C4-2B (cell line): ENCODE measurements at regions not wholly inside any gene's neighbourhood (a gene's known extent, or its start where the extent isn't known, plus 50 kb on each side); places are given as distances from the start of the nearest gene placed in this dataset.

Experiments
- H3K27ac ChIP-seq: fragments of 450-650 bp; 2 replicates; pipeline ENCODE4 v1.5.1; 2017
- CTCF ChIP-seq: fragments of 450-650 bp; conservative IDR thresholded peaks from 2 replicates; pipeline ENCODE4 v1.5.1; 2017; ENCODE audit warnings: mild to moderate bottlenecking
- ZFX ChIP-seq: fragments of 450-650 bp; IDR thresholded peaks from 2 replicates; pipeline ENCODE4 v1.6.1; 2017

GRCh38 chr13:75073786-75074185, 408.2 kb downstream of the TBC1D4 start:
- H3K27ac ChIP-seq, result no peak overlapping the region
- TF ChIP-seq CTCF (no peak), ZFX (no peak)

DNA sequence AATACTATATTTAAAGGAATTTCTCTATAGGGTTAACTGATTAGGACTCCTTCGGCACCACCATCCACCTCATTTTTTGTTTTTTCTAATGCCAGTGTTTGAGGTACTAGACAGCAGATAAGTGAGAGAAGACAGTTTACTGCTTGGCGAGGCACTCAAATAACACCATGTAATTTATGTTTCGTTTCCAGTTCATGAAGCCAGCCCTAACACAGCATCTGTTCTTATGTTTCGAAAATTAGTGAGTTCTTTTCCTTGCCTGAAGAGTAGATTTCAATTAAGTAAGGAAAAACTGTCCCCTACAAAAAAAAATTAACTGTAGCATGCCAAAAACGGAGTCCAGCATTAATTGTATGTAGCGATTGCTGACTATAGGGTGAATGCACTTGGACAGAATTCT, 409.1 kb downstream of the TBC1D4 start:
- TF ChIP-seq ZFX (no peak), CTCF (no peak)
- H3K27ac ChIP-seq, result no peak overlapping the region

GRCh38 chr13:75072368-75072767, 409.6 kb downstream of the TBC1D4 start:
- no peak overlapping the region for H3K27ac ChIP-seq
- TF ChIP-seq ZFX (no peak), CTCF (no peak)

DNA sequence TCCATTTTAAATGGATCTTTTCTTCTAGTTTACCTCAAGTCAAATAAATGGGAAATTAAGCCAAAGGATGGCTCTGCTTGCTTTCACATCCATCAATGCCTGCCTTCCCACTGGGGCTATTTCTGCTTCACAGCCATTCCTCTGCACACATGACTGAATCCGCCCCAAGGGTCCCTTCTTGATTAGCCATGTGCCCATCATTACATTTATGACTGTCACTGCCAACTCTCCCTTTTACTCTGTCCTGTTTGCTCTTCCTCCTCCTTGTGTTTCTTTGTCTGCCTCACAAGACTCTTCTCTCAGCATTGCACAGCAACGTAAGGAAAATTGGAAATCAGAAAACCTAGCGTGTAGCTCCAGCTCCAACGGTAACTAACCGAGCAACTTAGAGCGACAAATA, 410.2 kb downstream of the TBC1D4 start:
- H3K27ac ChIP-seq, result no peak overlapping the region
- no peak for TF ChIP-seq ZFX
- TF ChIP-seq CTCF, result no peak

DNA sequence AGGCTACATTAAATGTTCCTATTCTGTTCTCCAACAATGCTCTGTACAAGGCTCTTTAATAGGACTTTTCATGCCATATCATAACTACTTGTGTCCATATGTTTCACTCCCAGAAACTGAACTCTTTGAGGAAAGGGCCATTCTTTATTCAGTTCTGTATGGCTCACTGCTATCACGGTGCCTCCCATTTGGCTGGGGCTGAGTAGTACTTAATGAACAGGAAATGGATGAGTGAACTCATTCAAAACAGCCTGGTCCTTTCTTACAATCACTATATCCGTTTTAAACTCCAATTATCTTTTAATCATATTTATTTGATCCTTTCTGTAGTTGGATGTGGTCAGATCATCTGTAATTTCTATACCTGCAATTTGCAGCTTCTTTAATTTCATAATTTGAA, 410.6 kb downstream of the TBC1D4 start:
- TF ChIP-seq ZFX (no peak), CTCF (no peak)
- no peak overlapping the region for H3K27ac ChIP-seq

- H3K27ac ChIP-seq, result no peak overlapping the region
- TF ChIP-seq ZFX (no peak), CTCF (no peak)
Measured at GRCh38 chr13:75061909-75062308, 420.1 kb downstream of the TBC1D4 start.

- H3K27ac ChIP-seq, result no peak overlapping the region
- TF ChIP-seq ZFX (no peak), CTCF (no peak)
Measured at GRCh38 chr13:75055296-75055695, 426.7 kb downstream of the TBC1D4 start.

- no peak overlapping the region for H3K27ac ChIP-seq
- TF ChIP-seq CTCF (no peak), ZFX (no peak)
Measured at GRCh38 chr13:75052616-75053015, 429.4 kb downstream of the TBC1D4 start.
